ENCODE measurements at regions not wholly inside any gene's neighbourhood (a gene's known extent, or its start where the extent isn't known, plus 50 kb on each side); places are given as distances from the start of the nearest gene placed in this dataset.

DNA sequence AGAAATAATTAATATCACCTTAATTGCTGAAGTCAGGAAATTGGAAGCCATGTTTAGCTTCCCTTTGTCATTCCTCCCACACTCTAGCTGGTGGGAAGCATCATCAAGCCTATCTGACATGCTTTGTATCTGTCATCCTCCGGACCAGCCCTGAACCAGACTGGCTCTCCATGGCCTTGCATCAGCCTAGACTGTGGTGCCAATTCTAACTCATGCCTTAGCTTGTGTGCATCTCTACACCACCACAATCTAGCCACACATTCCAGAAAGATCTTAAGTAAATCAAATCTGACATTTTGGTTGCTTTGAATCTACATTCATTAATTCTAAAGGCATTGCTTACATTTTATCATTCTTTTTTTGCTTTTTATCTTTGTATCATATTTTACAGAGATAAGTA, 196.4 kb upstream of the VSTM2A start:
- WGBS = 55% methylated on average over 1 of the region's 1 CpG
- Histone ChIP-seq H3K14ac (ENCODE audit: low read length in 2 of 2) (no peak overlapping the region), H4K91ac (ENCODE audit: low read length) (no peak overlapping the region), H3K18ac (ENCODE audit: low read depth in 1 of 2, low read length in 2 of 2) (no peak overlapping the region), H4K8ac (ENCODE audit: low read length) (no peak overlapping the region), H2AFZ (ENCODE audit: low read depth, low read length) (no peak overlapping the region), H2BK5ac (ENCODE audit: low read depth, low read length, poor library complexity, severe bottlenecking) (no peak overlapping the region), H3K27me3 (ENCODE audit: control insufficient read depth in 1 of 2, insufficient read depth in 1 of 2, low read length in 2 of 2) (no peaks in the 10 kb centered on the region), H3K36me3 (ENCODE audit: control insufficient read depth in 1 of 2, insufficient read depth in 2 of 2, low read depth in 1 of 2, low read length in 2 of 2) (no peaks in the 10 kb centered on the region), H3K4ac (ENCODE audit: low read depth in 1 of 2, low read length in 2 of 2) (no peak overlapping the region), H2BK120ac (ENCODE audit: low read depth, low read length) (no peak overlapping the region), H3K27ac (ENCODE audit: low read length, poor library complexity, severe bottlenecking) (no peak overlapping the region), H3K4me3 (ENCODE audit: insufficient read depth in 1 of 2, low read depth in 1 of 2, low read length in 2 of 2) (no peak overlapping the region), H2AK5ac (ENCODE audit: low read length, severe bottlenecking) (no peak overlapping the region), H3K4me2 (ENCODE audit: low read length, poor library complexity, severe bottlenecking) (no peak overlapping the region), H3K79me1 (replicated peaks; ENCODE audit: low read length, poor library complexity, severe bottlenecking) (no peaks in the 10 kb centered on the region), H2BK15ac (ENCODE audit: low read depth, poor library complexity, severe bottlenecking) (no peak overlapping the region), H2BK12ac (ENCODE audit: low read length in 2 of 2) (no peak overlapping the region), H3K9me3 (ENCODE audit: control insufficient read depth, low read length) (no peaks in the 10 kb centered on the region), H3K9ac (ENCODE audit: low read length) (no peak overlapping the region), H3K4me1 (ENCODE audit: control insufficient read depth, insufficient read depth, low read depth, low read length) (no peaks in the 10 kb centered on the region), H3K23ac (ENCODE audit: low read length in 2 of 2) (no peak overlapping the region)
- no peak for DNase-seq

GRCh38 chr7:54349229-54349628, 192.9 kb upstream of the VSTM2A start:
- no peaks in the 10 kb centered on the region for H3K79me1 ChIP-seq (replicated peaks; ENCODE audit: low read length, poor library complexity, severe bottlenecking)
- no peak overlapping the region for H4K91ac ChIP-seq (ENCODE audit: low read length)
- no peak overlapping the region for H3K4ac ChIP-seq (ENCODE audit: low read depth in 1 of 2, low read length in 2 of 2)
- no peak overlapping the region for H3K27ac ChIP-seq (ENCODE audit: low read length, poor library complexity, severe bottlenecking)
- no peaks in the 10 kb centered on the region for H3K27me3 ChIP-seq (ENCODE audit: control insufficient read depth in 1 of 2, insufficient read depth in 1 of 2, low read length in 2 of 2)
- no peak overlapping the region for H2AFZ ChIP-seq (ENCODE audit: low read depth, low read length)
- no peak overlapping the region for H3K18ac ChIP-seq (ENCODE audit: low read depth in 1 of 2, low read length in 2 of 2)
- H2BK15ac ChIP-seq (ENCODE audit: low read depth, poor library complexity, severe bottlenecking) = no peak overlapping the region
- no peak overlapping the region for H3K4me3 ChIP-seq (ENCODE audit: insufficient read depth in 1 of 2, low read depth in 1 of 2, low read length in 2 of 2)
- H3K23ac ChIP-seq (ENCODE audit: low read length in 2 of 2) = no peak overlapping the region
- no peaks in the 10 kb centered on the region for H3K9me3 ChIP-seq (ENCODE audit: control insufficient read depth, low read length)
- no peak overlapping the region for H3K9ac ChIP-seq (ENCODE audit: low read length)
- no peak overlapping the region for H4K8ac ChIP-seq (ENCODE audit: low read length)
- no peak overlapping the region for H2BK120ac ChIP-seq (ENCODE audit: low read depth, low read length)
- WGBS = 46% methylated on average over 2 of the region's 3 CpGs
- no peak overlapping the region for H2AK5ac ChIP-seq (ENCODE audit: low read length, severe bottlenecking)
- H2BK5ac ChIP-seq (ENCODE audit: low read depth, low read length, poor library complexity, severe bottlenecking) = no peak overlapping the region
- H2BK12ac ChIP-seq (ENCODE audit: low read length in 2 of 2) = no peak overlapping the region
- no peak overlapping the region for H3K14ac ChIP-seq (ENCODE audit: low read length in 2 of 2)
- no peak for DNase-seq
- no peak overlapping the region for H3K4me2 ChIP-seq (ENCODE audit: low read length, poor library complexity, severe bottlenecking)
- H3K4me1 ChIP-seq (ENCODE audit: control insufficient read depth, insufficient read depth, low read depth, low read length) = no peaks in the 10 kb centered on the region
- no peaks in the 10 kb centered on the region for H3K36me3 ChIP-seq (ENCODE audit: control insufficient read depth in 1 of 2, insufficient read depth in 2 of 2, low read depth in 1 of 2, low read length in 2 of 2)

DNA sequence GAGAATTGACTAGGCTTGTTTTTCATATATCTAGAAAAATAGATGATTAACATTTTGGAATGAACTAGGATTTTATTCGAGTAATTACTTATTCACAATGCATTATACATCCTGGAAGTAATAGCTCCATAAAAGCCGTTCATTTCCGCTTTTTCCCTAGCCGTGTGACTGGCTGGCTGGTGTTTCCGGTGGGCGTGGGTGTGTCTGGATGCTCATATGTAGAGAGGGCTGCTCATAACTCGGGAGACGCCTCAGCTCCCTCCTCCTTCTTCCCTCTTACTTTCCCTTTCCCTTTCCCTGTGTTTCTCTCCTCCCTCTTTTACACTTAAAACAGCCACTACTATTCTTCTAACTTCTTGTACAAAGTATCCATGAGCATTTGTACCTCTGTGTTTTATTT, 187.7 kb upstream of the VSTM2A start:
- Histone ChIP-seq H2BK15ac (ENCODE audit: low read depth, poor library complexity, severe bottlenecking) (no peak overlapping the region), H2AFZ (ENCODE audit: low read depth, low read length) (no peak overlapping the region), H3K27ac (ENCODE audit: low read length, poor library complexity, severe bottlenecking) (no peak overlapping the region), H3K4me3 (ENCODE audit: insufficient read depth in 1 of 2, low read depth in 1 of 2, low read length in 2 of 2) (no peak overlapping the region), H3K9me3 (ENCODE audit: control insufficient read depth, low read length) (no peaks in the 10 kb centered on the region), H3K14ac (ENCODE audit: low read length in 2 of 2) (no peak overlapping the region), H3K18ac (ENCODE audit: low read depth in 1 of 2, low read length in 2 of 2) (no peak overlapping the region), H2BK120ac (ENCODE audit: low read depth, low read length) (no peak overlapping the region), H3K36me3 (ENCODE audit: control insufficient read depth in 1 of 2, insufficient read depth in 2 of 2, low read depth in 1 of 2, low read length in 2 of 2) (no peaks in the 10 kb centered on the region), H3K4ac (ENCODE audit: low read depth in 1 of 2, low read length in 2 of 2) (no peak overlapping the region), H3K4me1 (ENCODE audit: control insufficient read depth, insufficient read depth, low read depth, low read length) (no peaks in the 10 kb centered on the region), H2BK12ac (ENCODE audit: low read length in 2 of 2) (no peak overlapping the region), H3K23ac (ENCODE audit: low read length in 2 of 2) (no peak overlapping the region), H3K9ac (ENCODE audit: low read length) (no peak overlapping the region), H3K79me1 (replicated peaks; ENCODE audit: low read length, poor library complexity, severe bottlenecking) (no peaks in the 10 kb centered on the region), H2BK5ac (ENCODE audit: low read depth, low read length, poor library complexity, severe bottlenecking) (no peak overlapping the region), H4K8ac (ENCODE audit: low read length) (no peak overlapping the region), H4K91ac (ENCODE audit: low read length) (no peak overlapping the region), H3K27me3 (ENCODE audit: control insufficient read depth in 1 of 2, insufficient read depth in 1 of 2, low read length in 2 of 2) (no peaks in the 10 kb centered on the region), H2AK5ac (ENCODE audit: low read length, severe bottlenecking) (no peak overlapping the region), H3K4me2 (ENCODE audit: low read length, poor library complexity, severe bottlenecking) (no peak overlapping the region)
- no peak for DNase-seq
- 85% methylated on average over 7 of the region's 8 CpGs for WGBS

DNA sequence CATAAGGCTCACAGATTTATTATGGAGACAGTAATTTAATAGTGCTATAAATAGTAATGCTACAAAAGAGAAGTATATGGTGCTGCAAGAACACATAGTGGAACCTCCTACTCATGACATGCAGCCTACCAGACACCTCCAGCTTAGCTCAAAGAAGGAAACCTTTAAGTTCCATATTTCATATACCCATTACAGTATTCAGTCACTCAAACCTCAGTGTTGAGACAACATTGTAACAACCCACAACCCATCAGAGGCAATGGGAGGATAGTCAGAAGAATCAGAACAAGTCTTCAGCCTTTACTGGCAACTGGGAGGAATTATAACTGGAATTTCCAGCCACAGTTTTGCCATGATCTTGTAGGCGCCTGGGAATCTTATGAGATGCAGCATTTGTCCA, 186.3 kb upstream of the VSTM2A start:
- no peaks in the 10 kb centered on the region for H3K27me3 ChIP-seq (ENCODE audit: control insufficient read depth in 1 of 2, insufficient read depth in 1 of 2, low read length in 2 of 2)
- no peak overlapping the region for H3K4ac ChIP-seq (ENCODE audit: low read depth in 1 of 2, low read length in 2 of 2)
- no peak for DNase-seq
- no peak overlapping the region for H3K14ac ChIP-seq (ENCODE audit: low read length in 2 of 2)
- no peak overlapping the region for H3K4me3 ChIP-seq (ENCODE audit: insufficient read depth in 1 of 2, low read depth in 1 of 2, low read length in 2 of 2)
- no peaks in the 10 kb centered on the region for H3K4me1 ChIP-seq (ENCODE audit: control insufficient read depth, insufficient read depth, low read depth, low read length)
- no peak overlapping the region for H4K91ac ChIP-seq (ENCODE audit: low read length)
- H3K18ac ChIP-seq (ENCODE audit: low read depth in 1 of 2, low read length in 2 of 2) = no peak overlapping the region
- H3K79me1 ChIP-seq (replicated peaks; ENCODE audit: low read length, poor library complexity, severe bottlenecking) = no peaks in the 10 kb centered on the region
- no peak overlapping the region for H2BK15ac ChIP-seq (ENCODE audit: low read depth, poor library complexity, severe bottlenecking)
- no peak overlapping the region for H2BK120ac ChIP-seq (ENCODE audit: low read depth, low read length)
- H2BK5ac ChIP-seq (ENCODE audit: low read depth, low read length, poor library complexity, severe bottlenecking) = no peak overlapping the region
- no peak overlapping the region for H3K4me2 ChIP-seq (ENCODE audit: low read length, poor library complexity, severe bottlenecking)
- no CpG with 5 or more reads among the region's 1 CpG for WGBS
- no peaks in the 10 kb centered on the region for H3K9me3 ChIP-seq (ENCODE audit: control insufficient read depth, low read length)
- no peak overlapping the region for H3K23ac ChIP-seq (ENCODE audit: low read length in 2 of 2)
- H3K9ac ChIP-seq (ENCODE audit: low read length) = no peak overlapping the region
- H3K36me3 ChIP-seq (ENCODE audit: control insufficient read depth in 1 of 2, insufficient read depth in 2 of 2, low read depth in 1 of 2, low read length in 2 of 2) = no peaks in the 10 kb centered on the region
- H2BK12ac ChIP-seq (ENCODE audit: low read length in 2 of 2) = no peak overlapping the region
- H2AK5ac ChIP-seq (ENCODE audit: low read length, severe bottlenecking) = no peak overlapping the region
- H2AFZ ChIP-seq (ENCODE audit: low read depth, low read length) = no peak overlapping the region
- H3K27ac ChIP-seq (ENCODE audit: low read length, poor library complexity, severe bottlenecking) = no peak overlapping the region
- H4K8ac ChIP-seq (ENCODE audit: low read length) = no peak overlapping the region

Measured in mesenchymal stem cell (in vitro differentiated cells and primary cell).